Activated T-cell treated with anti-CD3 and anti-CD28 coated beads, Interleukin-2, amount 50 U/mL, for 1 hour (primary cell): ENCODE measurements at regions not wholly inside any gene's neighbourhood (a gene's known extent, or its start where the extent isn't known, plus 50 kb on each side); places are given as distances from the start of the nearest gene placed in this dataset.

Source experiments
- DNase-seq: peaks from one replicate; pipeline ENCODE4 v3.0.0-alpha.2; 2020

DNA sequence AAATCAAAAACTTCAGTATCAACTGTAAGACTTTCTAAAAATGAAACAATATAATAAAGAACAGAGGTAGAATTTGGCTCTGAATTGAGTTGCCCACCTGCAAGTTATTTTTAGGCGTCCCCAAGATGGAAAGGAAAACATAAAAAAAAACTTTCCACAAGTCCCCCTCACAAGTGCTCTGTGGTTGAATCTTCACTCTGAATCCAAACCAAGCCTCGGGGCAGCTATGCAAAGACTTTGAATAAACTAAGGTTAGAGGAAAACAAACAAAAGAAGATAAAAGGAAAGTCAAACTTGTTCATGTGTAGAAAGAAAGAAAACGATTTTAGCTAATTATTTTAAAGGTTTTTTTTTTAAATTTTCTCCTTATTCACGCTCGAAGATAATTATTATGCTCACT is 372.4 kb upstream of the SLIT2 start:
- no peak for DNase-seq

DNA sequence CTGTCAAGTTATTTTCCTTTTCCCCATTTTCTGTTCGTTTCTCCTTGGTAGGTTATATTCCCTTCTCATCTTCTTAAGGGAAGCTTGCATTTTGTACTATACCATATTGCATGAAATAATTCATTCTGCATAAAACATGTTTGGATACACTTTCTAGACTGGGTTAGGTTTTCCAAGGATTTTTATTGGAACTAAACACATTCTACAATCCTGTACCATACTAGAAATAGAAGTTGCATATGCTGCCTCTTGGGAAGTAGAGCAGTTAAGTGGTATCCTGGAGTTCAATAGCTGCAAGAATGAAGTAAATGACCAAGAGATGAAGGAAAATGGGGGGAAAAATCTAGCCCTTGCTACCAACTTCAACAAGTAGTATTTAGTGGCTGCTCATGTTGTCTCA is 393.7 kb upstream of the SLIT2 start:
- no peak for DNase-seq

DNA sequence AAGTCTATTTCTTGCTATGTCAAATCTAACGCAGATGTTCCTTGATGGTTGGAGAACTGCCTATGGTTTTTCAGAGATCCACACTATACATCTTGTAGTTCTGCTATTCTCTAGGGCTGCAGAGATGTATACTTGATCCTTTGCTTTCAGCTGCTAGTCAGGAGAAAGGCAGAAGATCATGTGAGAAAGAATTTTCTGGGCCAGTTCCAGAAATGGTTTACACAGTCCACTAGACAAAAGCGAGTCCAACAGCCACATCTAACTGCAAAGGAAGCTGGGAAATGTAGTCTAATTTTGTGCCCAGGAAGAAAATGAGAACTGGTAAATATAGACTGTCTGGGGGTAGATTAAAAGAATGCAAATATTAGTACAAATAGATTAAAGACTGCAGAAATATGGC is 394.3 kb upstream of the SLIT2 start:
- no peak for DNase-seq

DNA sequence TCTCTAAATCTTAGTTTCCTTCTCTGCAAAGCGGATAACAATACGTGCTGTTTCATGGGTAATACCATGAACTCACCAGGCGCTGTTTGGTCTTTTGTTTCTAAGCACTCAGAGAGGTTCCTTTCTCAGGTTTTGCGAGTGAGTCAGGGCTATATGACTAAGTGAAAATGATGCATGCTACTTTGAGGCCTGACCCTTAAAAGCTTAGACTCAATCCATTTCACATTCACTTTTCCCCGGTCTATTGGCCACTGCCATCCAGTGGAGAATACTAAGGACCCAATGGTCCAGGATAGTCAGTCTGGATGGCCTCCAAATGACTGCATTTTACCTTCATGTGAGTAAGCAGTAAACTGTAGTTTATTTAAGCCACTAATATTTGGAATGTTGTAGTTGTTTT is 400.8 kb upstream of the SLIT2 start:
- no peak for DNase-seq

DNA sequence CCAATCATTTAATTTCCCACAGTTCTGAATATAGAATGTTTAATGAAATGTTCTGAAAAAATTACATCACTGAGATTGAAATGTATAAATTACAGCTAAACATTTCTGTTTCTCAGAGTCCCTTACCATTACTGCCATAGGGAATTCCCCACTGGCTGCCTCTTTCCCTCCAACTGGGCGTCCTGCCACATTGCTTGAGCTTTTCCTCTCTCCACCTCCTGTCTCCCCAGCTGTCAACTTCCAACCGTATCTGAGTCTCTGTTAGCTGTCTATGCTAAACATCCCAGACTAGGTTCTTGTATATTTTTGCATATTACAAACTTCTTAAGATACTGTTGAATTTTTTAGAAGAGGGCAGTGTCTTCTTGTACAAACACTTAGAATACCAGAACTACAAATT is 407.3 kb upstream of the SLIT2 start:
- no peak for DNase-seq

DNA sequence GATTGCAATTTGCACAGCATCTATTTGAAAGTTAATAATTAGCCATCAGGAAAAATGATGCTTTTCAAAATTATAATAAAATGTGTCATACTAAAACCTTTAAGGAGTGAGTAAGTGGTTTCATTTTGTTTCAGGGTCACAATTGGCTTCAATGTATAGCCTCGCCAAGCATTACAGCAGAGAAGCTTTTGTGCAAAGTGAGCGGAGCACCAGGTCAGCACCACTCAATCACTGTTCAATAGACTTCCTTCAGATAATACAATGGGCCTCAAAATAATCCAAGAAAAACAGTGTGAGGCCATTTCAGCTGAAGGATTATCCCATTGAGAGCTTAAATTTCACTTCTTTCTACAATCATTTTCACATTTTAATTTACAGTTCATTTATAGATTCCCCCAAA is 409.2 kb upstream of the SLIT2 start:
- DNase-seq = no peak

DNA sequence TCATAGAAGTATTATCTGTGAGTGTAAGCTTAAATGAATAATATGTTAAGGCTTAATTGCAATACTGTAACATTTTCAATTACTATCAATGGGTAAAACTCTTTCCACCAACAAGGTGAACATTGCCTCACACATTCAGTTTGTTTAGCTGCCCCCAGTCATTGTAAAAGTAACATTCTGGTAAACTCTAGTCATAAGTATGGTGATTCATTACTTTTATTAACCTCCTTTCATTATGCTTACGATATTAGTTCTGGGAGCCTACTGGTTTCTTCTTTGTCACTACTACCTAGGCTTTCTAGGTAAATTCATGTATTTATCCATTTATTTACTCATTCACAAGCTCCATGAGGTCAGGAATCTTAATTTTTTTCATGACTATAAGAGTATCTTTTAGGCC is 412.8 kb upstream of the SLIT2 start:
- DNase-seq = no peak

DNA sequence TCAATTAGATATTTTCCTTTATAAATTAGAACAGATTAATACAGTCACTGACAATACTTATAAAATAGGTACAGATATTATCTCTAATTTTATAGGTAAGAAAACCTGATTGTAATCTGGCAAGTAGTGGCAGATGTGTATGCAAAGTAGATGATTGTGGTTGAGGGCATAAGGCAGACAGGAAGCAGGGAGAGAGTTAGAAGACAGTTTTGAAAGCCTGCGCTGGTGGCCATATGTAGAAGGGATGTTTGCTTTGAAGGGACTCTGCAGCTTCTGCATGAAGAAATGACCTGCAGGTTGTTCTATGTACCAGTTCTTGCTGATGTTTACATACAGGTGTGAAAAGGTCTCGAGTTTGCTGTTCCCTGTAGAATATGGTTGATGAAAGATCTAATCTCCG is 416.3 kb upstream of the SLIT2 start:
- no peak for DNase-seq

DNA sequence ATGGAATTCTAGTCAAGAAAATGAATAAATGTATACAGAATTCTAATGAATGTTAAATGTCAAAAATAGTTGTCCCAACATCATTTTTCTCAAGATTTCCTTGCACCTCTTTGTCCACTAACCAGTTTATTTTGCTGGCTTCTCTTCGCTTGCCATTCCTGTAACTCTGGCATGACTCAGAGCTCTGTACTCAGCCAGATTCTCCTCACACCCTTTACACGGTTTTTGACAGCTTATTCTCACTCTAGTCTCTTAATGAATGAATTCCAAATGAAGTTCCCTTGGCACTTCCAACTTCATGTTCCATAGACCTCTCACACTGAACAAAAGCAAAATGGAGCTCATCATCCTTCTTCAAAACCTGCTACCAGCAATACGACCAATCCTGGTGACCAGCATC is 419.3 kb upstream of the SLIT2 start:
- DNase-seq = no peak

DNA sequence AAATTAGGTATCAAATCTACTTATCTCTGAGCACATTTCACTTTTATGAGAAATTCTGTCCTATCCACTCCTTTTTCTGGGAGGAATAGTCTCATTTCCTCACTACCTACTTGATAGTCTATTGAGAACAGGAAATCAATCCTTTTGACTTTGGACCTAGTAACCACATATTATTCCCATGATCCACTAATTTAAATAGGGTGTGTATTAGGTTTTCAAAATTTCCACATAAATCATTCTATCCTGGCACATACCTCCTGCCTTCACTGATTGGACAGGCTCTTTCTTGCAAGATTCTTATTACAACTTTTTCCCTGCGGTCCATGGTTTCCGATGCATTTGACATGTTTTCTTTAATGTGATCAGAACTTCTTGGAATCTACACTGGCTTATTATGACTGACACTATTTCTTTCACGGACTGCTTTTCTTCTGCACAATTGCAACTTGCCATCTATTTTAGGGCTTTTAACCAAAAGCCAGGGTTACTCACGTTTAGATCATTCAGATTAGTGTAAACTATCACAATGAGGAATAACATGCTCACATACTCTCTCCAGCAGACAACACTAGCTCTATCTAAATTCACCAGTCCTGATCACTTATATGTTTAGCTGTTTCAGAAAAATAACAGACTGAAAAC is 419.9 kb upstream of the SLIT2 start:
- DNase-seq = no peak

DNA sequence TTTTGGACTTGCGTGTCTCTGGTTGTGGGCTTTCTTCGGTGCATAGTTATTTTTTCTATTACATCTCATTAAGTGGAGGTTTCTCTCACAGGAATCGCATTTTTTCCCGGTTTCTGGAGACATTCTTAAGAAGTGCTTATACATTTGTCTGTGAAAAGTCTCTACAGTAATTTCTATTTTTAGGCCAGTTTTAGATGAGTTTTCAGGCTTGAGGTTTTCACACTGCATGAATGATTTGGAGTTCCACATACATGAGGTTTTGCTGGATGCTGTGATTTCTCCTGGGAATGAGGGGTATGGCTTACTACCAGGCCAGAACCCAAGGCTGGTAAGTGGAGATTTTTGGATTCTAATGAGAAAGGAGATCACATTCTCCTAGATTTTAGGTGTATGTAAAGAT is 422.6 kb upstream of the SLIT2 start:
- no peak for DNase-seq

DNA sequence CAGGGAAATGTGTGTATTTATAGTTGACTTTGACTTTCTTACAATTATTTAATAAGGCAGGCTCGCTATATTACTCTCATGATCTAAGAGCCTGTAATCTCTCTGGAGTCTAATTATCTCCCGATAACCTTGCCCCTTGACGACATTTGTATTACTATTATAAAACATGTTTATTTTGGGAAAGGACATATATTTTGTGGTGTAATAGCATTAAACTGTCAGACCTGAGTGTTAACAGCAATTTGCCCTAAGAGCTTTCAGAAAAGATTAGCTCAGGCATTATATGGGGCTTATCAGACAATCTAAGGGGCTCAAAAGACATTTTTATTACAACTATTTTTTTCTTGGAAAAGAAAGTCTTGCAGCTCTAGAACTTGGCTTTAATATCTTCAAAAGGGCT is 427.9 kb upstream of the SLIT2 start:
- no peak for DNase-seq

DNA sequence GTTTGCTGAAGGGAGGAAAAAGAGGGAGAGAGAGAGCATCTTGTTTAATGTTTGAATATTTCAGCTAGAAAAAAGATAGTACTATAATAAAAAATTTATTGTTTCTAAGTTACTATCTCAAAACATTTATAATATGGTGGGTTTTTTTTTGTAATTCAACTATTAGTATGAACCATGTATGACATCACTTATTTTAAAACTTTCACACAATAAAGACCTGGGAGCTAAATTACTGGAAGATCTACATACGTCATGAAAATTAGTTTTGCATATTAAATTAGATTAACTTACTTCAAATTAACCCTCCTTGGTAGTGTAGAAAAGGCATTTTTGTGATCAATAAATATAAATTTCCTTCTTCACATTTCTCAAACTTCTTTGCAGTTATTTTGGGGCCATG is 432.0 kb upstream of the SLIT2 start:
- no peak for DNase-seq

DNA sequence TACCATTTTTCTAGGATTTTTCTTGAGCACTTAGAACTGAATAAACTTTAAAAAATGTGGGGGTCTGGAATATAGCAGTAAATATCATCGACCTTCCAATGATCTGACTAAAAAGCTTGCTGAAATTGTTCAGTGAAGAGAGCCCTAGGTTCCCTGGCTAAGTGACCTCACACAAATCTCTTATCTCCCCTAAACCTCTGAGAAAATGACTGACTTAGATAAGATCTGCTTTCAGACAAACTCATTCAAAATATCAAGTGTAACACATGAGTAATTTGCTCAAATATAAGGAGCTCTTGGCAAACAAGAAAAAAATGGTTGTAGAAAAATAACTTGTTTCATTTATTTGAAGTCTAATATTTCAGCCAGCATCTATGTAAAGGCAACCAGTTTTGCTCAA is 441.7 kb upstream of the SLIT2 start:
- DNase-seq = no peak

DNA sequence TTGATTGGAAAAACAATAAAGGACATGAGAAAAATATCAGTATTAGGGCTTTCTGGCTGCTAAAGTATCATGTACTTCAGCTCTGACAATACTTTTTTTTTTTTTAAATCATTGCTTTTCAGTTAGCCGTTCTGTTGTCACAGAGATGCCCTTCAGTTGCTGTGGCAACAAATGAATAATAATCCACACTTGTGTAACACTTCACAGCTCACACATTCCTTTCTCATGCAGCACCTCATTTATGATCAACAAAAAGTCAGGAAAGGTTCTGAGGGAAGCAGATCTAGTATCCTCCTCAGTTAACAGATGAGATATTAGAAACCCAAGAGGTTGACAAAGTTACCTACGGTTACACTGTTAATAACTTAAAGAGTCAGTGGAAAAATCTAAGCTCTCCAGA is 444.2 kb upstream of the SLIT2 start:
- no peak for DNase-seq

DNA sequence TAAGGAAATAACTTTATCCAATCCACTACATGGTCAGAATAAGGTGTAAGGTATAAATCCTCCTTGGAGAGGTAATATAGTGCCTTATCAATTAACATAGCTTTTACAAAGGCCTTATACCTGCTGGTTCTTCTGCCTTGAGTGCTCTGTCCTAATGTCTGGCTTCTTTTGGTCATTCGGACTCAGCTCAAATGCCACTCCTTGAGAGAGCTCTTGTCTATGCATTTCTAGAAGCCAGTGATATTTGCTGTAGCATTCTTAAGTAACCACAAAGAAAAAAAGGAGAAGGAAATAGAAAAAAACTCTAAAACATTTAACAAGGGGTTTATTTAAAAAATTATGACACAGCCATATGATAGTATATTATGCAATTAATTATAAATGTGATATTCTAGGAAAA is 444.8 kb upstream of the SLIT2 start:
- no peak for DNase-seq

DNA sequence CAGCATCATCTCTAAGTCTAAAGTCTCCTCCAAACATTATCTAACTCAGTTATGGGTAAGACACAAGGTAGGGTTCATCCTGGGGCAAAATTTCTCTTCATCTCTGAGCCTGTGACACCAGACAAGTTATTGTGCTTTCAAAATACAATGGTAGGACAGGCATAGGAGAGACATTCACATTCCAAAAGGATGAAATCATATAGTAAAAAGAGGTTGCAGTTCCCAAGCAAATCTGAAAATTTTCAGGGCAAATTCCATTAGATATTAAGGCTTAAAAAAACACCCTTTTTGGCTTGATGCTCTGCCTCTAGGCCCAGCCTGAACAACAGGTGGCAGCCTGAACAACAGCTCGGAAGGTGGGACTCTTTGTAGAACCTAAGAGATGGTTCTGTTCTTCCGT is 448.3 kb upstream of the SLIT2 start:
- DNase-seq = no peak

DNA sequence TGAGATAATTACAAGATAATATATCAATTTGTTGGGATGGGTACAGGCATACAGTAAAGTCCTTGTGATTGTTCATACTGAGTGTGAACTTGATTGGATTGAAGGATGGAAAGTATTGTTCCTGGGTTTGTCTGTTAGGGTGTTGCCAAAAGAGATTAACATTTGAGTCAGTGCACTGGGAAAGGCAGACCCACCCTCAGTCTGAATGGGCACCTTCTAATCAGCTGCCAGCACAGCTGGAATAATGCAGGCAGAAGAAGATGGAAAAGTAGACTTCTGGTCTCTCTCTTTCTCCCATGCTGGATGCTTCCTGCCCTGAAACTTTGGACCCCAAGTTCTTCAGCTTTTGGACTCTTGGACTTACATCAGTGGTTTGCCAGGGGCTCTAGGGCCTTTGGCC is 457.9 kb upstream of the SLIT2 start:
- DNase-seq = no peak

DNA sequence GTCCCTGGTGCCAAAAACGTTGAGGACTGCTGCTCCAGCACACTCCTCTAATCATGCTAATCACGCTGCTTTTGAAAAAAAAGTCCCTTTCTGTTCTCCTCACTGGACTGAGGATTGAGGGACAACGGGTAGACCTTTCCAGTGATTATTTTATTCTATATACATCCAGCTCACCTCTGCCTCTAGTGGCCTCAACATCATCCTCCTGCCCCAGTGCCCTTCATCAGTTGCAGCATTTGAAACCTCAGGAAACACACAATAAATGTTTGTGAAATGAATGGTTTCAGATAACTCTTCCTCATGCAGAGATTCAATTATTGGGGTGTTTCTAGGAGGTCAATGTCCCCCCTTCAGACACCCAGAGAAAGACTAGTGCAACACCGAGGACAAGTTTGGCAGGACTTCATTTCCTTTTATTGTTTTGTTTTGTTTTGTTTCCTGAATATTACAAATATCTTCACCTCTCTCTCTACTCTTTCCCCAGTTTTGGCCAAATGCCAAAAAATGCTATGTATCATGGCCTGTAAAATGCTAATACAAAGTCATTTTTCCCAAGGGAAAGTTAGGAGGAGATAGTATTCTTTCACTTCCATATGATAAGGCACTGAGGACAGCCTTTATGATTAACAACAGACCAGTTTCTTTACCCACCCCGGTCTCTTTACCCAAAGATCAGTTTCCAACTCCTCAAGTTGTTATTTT is 460.1 kb upstream of the SLIT2 start:
- DNase-seq = no peak

DNA sequence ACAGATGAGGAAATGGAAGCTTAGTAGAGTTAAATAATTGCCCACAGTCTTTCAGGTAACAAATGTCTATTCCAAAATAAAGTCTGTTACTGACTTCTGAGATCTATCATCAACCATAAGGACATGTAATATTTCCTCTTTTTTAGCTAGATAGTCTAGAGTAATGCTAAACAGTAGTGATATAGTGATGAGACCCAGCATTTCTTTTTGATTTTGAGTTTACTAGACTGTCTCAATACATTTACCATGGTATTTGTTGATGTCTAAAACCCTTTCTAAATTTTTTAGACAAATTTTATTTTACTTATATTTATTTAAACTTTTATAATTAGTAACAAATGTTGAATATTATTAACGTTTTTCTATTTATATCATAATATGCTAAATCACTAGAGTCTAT is 465.1 kb upstream of the SLIT2 start:
- no peak for DNase-seq

DNA sequence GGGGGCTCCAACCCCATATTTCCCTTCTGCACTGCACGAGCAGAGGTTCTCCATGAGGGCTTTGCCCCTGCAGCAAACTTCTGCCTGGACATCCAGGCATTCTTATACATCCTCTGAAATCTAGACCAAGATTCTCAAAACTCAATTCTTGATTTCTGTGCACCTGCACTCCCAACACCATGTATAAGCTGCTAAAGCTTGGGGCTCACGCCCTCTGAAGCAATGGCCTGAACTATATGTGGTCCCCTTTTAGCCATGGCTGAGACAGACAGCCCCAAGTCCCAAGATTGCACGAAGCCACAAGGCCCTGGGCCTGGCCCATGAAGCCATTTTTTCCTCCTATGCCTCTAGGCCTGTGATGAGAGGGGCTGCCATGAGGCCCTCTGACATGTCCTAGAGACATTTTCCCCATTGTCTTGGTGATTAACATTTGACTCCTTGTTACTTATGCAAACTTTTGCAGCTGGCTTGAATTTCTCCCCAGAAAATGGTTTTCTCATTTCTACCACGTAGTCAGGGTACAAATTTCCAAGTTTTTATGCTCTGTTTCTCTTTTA is 468.0 kb upstream of the SLIT2 start:
- no peak for DNase-seq

DNA sequence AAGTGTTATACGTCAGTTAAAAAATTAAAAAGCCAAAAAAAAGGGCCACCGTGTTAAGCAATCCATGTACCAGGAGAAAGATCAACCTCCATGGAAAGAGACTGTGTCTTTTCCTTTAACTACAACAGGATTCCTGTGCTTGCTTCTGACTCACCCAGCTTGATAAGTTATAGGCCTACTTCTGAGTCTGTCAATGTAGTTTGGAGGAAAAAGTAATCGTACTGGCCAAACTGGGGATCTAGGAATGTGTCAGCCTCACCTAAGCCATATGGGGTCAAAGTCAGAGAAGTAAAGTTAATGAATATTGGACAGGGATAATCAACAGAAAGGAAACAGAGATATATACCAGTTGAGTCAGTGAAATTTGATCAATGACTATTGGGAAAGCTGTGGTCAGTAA is 470.8 kb upstream of the SLIT2 start:
- no peak for DNase-seq

DNA sequence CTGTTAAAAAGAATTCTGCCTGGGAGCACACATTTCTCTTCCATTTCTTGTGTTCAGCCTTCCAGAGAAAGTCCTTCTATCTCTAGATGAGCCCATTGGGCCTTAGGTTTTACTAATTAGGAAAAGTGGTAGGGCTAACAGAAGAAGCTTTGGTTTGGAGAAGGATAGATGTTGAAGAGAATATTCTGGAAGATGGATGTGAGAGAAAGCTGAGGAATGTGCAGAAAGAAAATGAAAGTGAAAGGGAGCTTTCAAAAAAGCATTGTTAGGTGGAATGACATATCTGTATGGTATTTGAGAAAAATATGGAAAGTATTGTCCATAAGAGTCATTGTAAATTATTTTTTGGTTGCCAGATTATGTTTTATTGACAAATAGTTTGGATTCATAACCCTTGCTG is 474.8 kb upstream of the SLIT2 start:
- DNase-seq = no peak

DNA sequence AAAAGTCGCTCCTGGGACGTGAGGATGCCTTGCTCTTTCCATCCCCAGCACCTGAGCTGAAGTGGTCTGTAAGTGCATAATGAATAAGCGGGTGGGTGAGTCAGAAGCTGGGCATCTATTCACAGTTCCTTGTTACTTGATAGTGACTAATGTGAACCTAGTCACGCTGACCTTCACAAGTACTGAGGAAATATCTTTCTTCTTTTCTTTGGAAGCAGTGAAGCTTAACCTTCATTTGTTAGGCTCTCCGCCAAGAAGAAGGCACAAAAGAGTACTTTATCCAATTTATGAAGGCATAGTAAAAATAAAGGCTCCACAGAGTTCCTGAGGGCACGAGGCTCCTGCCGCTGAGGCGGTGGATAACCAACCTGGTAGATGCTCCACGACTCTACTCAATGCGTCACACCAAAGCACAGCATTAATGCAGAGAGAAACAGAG is 475.7 kb upstream of the SLIT2 start:
- DNase-seq = no peak

DNA sequence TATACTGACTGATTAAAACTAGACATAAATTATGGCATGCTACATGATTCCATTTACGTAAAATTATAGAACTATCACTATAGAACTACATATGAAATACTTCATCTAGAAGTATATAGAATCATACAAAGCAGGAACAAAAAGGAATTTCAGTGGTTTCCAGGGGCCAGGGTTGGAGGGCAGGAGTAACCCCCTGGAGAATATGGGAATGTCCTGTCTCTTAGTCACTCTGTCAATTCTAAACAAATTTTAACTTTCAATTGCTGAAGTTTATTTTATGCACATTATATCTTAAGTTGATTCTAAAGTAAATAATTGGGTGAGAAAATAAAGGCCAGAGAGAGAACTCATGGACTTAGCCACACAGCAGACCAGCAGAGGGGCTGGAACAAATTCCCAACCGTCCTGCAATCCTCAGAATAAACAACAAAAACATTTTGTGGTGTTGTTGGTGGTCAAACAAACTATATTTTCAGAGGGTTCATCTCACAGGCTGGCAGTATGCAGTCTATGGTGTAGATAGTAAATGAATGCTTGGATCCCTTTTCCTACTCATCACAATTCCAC is 476.9 kb upstream of the SLIT2 start:
- no peak for DNase-seq
